Stimulated activated naive CD8-positive, alpha-beta T cell treated with anti-CD3 and anti-CD28 coated beads, Interleukin-15, amount 100 ng/mL, for 72 hours (primary cell): ENCODE measurements at regions not wholly inside any gene's neighbourhood (a gene's known extent, or its start where the extent isn't known, plus 50 kb on each side); places are given as distances from the start of the nearest gene placed in this dataset.

Experiments
- ATAC-seq: fragments of 150-1000 bp; cut with Tn5 transposase; 2 replicates; pipeline ENCODE4 v1.10.0; 2021; ENCODE audit warnings: mild to moderate bottlenecking, moderate library complexity
- DNase-seq, 2 donors: peaks; one replicate each; pipeline ENCODE4 v3.0.0; 2021 to 2022
- H3K27ac Mint-ChIP-seq, 2 donors: one replicate each; pipeline ENCODE4 v1.8.0; 2022; ENCODE audit warnings: mild to moderate bottlenecking in 2 of 2, mixed read lengths in 2 of 2, moderate library complexity in 2 of 2
- H3K27me3 Mint-ChIP-seq: one replicate; pipeline ENCODE4 v1.8.0; 2022; ENCODE audit warnings: mixed read lengths
- H3K4me1 Mint-ChIP-seq: one replicate; pipeline ENCODE4 v1.8.0; 2022; ENCODE audit warnings: mild to moderate bottlenecking, mixed read lengths
- H3K4me3 Mint-ChIP-seq, 2 donors: one replicate each; pipeline ENCODE4 v1.8.0; 2022; ENCODE audit warnings: mild to moderate bottlenecking in 2 of 2, mixed read lengths in 2 of 2, moderate library complexity in 1 of 2
- H3K9me3 Mint-ChIP-seq, 2 donors: one replicate each; pipeline ENCODE4 v1.8.0; 2022; ENCODE audit warnings: mixed read lengths in 2 of 2

- Mint-ChIP-seq H3K4me3 (no peak overlapping the region), H3K27me3 (peaks cover 40% of the 10 kb centered on the region), H3K4me1 (peaks cover 22% of the 10 kb centered on the region), H3K27ac (no peak overlapping the region), H3K9me3 (peaks cover 0 to 10% of the 10 kb centered on the region in 2 donors)
- ATAC-seq: no peak
- no peak for DNase-seq
These were observed 228.8 kb downstream of the SMARCA2 start for GRCh38 chr9:2243666-2244555.

- Mint-ChIP-seq H3K4me1 (peaks cover 8% of the 10 kb centered on the region), H3K9me3 (peaks cover 0 to 16% of the 10 kb centered on the region in 2 donors), H3K4me3 (no peak overlapping the region), H3K27ac (no peak overlapping the region), H3K27me3 (peaks cover 20% of the 10 kb centered on the region)
- DNase-seq (no peak), ATAC-seq (no peak)
These were observed 232.2 kb downstream of the SMARCA2 start for GRCh38 chr9:2247340-2247739.

GRCh38 chr9:2248768-2249265 is 233.7 kb downstream of the SMARCA2 start:
- DNase-seq (no peak), ATAC-seq (no peak)
- peaks cover 0 to 16% of the 10 kb centered on the region in 2 donors for H3K9me3 Mint-ChIP-seq
- H3K4me1 Mint-ChIP-seq: no peaks in the 10 kb centered on the region
- H3K4me3 Mint-ChIP-seq: no peak overlapping the region
- peaks cover 8% of the 10 kb centered on the region for H3K27me3 Mint-ChIP-seq
- no peak overlapping the region for H3K27ac Mint-ChIP-seq

GRCh38 chr9:2253636-2254580 is 238.8 kb downstream of the SMARCA2 start:
- Mint-ChIP-seq H3K9me3 (peaks cover 0 to 6% of the 10 kb centered on the region in 2 donors), H3K4me1 (no peaks in the 10 kb centered on the region), H3K4me3 (no peak overlapping the region), H3K27me3 (peaks cover 17% of the 10 kb centered on the region), H3K27ac (no peak overlapping the region)
- DNase-seq (no peak), ATAC-seq (no peak)

GRCh38 chr9:2255128-2255527 is 240.0 kb downstream of the SMARCA2 start:
- ATAC-seq: no peak
- Mint-ChIP-seq H3K4me1 (no peaks in the 10 kb centered on the region), H3K9me3 (peaks cover 0 to 6% of the 10 kb centered on the region in 2 donors), H3K4me3 (no peak overlapping the region), H3K27ac (no peak overlapping the region), H3K27me3 (peaks cover 17% of the 10 kb centered on the region)
- DNase-seq: no peak

- Mint-ChIP-seq H3K27me3 (peaks cover 9% of the 10 kb centered on the region), H3K4me1 (no peaks in the 10 kb centered on the region), H3K27ac (no peak overlapping the region), H3K4me3 (no peak overlapping the region), H3K9me3 (no peaks in the 10 kb centered on the region)
- no peak for DNase-seq
- ATAC-seq: no peak
These were observed 242.2 kb downstream of the SMARCA2 start for GRCh38 chr9:2257248-2257929.

GRCh38 chr9:2260417-2261306 is 245.5 kb downstream of the SMARCA2 start:
- Mint-ChIP-seq H3K4me1 (peaks cover 5% of the 10 kb centered on the region), H3K27ac (peak overlapping the region in 1 of 2 donors; percentile 48), H3K9me3 (no peaks in the 10 kb centered on the region), H3K4me3 (no peak overlapping the region), H3K27me3 (no peaks in the 10 kb centered on the region)
- no peak for DNase-seq
- ATAC-seq: peak; percentile 56

- H3K27me3 Mint-ChIP-seq: no peaks in the 10 kb centered on the region
- peaks cover 5% of the 10 kb centered on the region for H3K4me1 Mint-ChIP-seq
- H3K27ac Mint-ChIP-seq: no peak overlapping the region
- no peak for DNase-seq
- no peaks in the 10 kb centered on the region for H3K9me3 Mint-ChIP-seq
- H3K4me3 Mint-ChIP-seq: no peak overlapping the region
- ATAC-seq: no peak
These were observed 246.4 kb downstream of the SMARCA2 start for GRCh38 chr9:2261421-2262103.

- no peak for DNase-seq
- H3K27ac Mint-ChIP-seq: no peak overlapping the region
- no peaks in the 10 kb centered on the region for H3K27me3 Mint-ChIP-seq
- H3K4me3 Mint-ChIP-seq: no peak overlapping the region
- peaks cover 5% of the 10 kb centered on the region for H3K4me1 Mint-ChIP-seq
- no peak for ATAC-seq
- no peaks in the 10 kb centered on the region for H3K9me3 Mint-ChIP-seq
These were observed 247.4 kb downstream of the SMARCA2 start for GRCh38 chr9:2262386-2263071.

- H3K4me3 Mint-ChIP-seq: no peak overlapping the region
- H3K27me3 Mint-ChIP-seq: no peaks in the 10 kb centered on the region
- no peaks in the 10 kb centered on the region for H3K9me3 Mint-ChIP-seq
- DNase-seq (no peak), ATAC-seq (no peak)
- H3K4me1 Mint-ChIP-seq: peaks cover 5% of the 10 kb centered on the region
- H3K27ac Mint-ChIP-seq: no peak overlapping the region
These were observed 248.0 kb downstream of the SMARCA2 start for GRCh38 chr9:2263111-2263510.

- H3K4me1 Mint-ChIP-seq: peaks cover 5% of the 10 kb centered on the region
- H3K9me3 Mint-ChIP-seq: no peaks in the 10 kb centered on the region
- H3K27me3 Mint-ChIP-seq: peaks cover 1% of the 10 kb centered on the region
- DNase-seq: no peak
- no peak overlapping the region for H3K4me3 Mint-ChIP-seq
- no peak overlapping the region for H3K27ac Mint-ChIP-seq
- no peak for ATAC-seq
These were observed 248.5 kb downstream of the SMARCA2 start for GRCh38 chr9:2263665-2264064.

- Mint-ChIP-seq H3K27ac (peak overlapping the region in 1 of 2 donors; percentile 88), H3K27me3 (peaks cover 5% of the 10 kb centered on the region), H3K4me1 (peaks cover 5% of the 10 kb centered on the region), H3K4me3 (no peak overlapping the region), H3K9me3 (no peaks in the 10 kb centered on the region)
- DNase-seq (no peak), ATAC-seq (no peak)
These were observed 248.9 kb downstream of the SMARCA2 start for GRCh38 chr9:2264081-2264480.

- no peaks in the 10 kb centered on the region for H3K9me3 Mint-ChIP-seq
- no peak overlapping the region for H3K4me3 Mint-ChIP-seq
- DNase-seq (no peak), ATAC-seq (no peak)
- H3K27me3 Mint-ChIP-seq: peaks cover 28% of the 10 kb centered on the region
- peaks cover 5% of the 10 kb centered on the region for H3K4me1 Mint-ChIP-seq
- H3K27ac Mint-ChIP-seq: no peak overlapping the region
These were observed 252.1 kb downstream of the SMARCA2 start for GRCh38 chr9:2267181-2267745.
